DND-41 (cell line): ENCODE measurements at regions not wholly inside any gene's neighbourhood (a gene's known extent, or its start where the extent isn't known, plus 50 kb on each side); places are given as distances from the start of the nearest gene placed in this dataset.

Source experiments
- ATAC-seq: fragments of 200-7000 bp; cut with Tn5 transposase; 3 replicates; pipeline ENCODE4 v1.9.1; 2021; ENCODE audit warnings: low read depth; ENCODE audit not compliant: insufficient read depth
- DNase-seq: peaks from one replicate; pipeline ENCODE4 v3.0.0-alpha.2; 2020
- H2AFZ ChIP-seq: 2 replicates; pipeline ENCODE4 v1.6.0; 2012; ENCODE audit warnings: low read depth, low read length
- H3K27ac ChIP-seq: 2 replicates; pipeline ENCODE4 v1.5.1; 2012; ENCODE audit warnings: low read length, inconsistent platforms
- H3K27me3 ChIP-seq: fragments of 200-600 bp; sonication (generic); 2 replicates; pipeline ENCODE4 v1.6.0; 2012; ENCODE audit warnings: low read length, mild to moderate bottlenecking, inconsistent platforms; ENCODE audit not compliant: insufficient read depth, poor library complexity
- H3K36me3 ChIP-seq: 2 replicates; pipeline ENCODE4 v1.5.1; 2012; ENCODE audit warnings: low read length, inconsistent platforms; ENCODE audit not compliant: insufficient read depth
- H3K4me1 ChIP-seq: 2 replicates; pipeline ENCODE4 v1.5.1; 2012; ENCODE audit warnings: mild to moderate bottlenecking, low read length; ENCODE audit not compliant: insufficient read depth
- H3K4me2 ChIP-seq: 2 replicates; pipeline ENCODE4 v1.6.0; 2012; ENCODE audit warnings: mild to moderate bottlenecking, moderate library complexity, low read length, inconsistent platforms; ENCODE audit not compliant: insufficient read depth
- H3K4me3 ChIP-seq, 2 experiments: fragments of 200-600 bp in 1 of 2; shearing (Covaris generic) in 1 of 2; 2 replicates each; pipeline ENCODE4 v1.5.1; 2012 to 2016; ENCODE audit warnings: inconsistent platforms in 2 of 2, low read length in 2 of 2, mild to moderate bottlenecking in 2 of 2, low read depth in 1 of 2, moderate library complexity in 1 of 2
- H3K79me2 ChIP-seq: 2 replicates; pipeline ENCODE4 v1.6.0; 2012; ENCODE audit warnings: low read length, inconsistent platforms; ENCODE audit not compliant: insufficient read depth
- H3K9ac ChIP-seq: 2 replicates; pipeline ENCODE4 v1.6.0; 2012; ENCODE audit warnings: low read depth, mild to moderate bottlenecking, inconsistent platforms, low read length, moderate library complexity
- H3K9me3 ChIP-seq: 2 replicates; pipeline ENCODE4 v1.5.1; 2012; ENCODE audit warnings: low read length, moderate library complexity, mild to moderate bottlenecking, inconsistent platforms; ENCODE audit not compliant: insufficient read depth, severe bottlenecking
- H4K20me1 ChIP-seq: 2 replicates; pipeline ENCODE4 v1.6.0; 2012; ENCODE audit warnings: low read length; ENCODE audit not compliant: insufficient read depth
- CTCF ChIP-seq: IDR thresholded peaks from 2 replicates; pipeline ENCODE4 v1.5.1; 2012; ENCODE audit warnings: borderline replicate concordance, low read length, moderate library complexity, mild to moderate bottlenecking; ENCODE audit not compliant: poor library complexity, severe bottlenecking; ENCODE audit errors: extremely low read depth
- EZH2 ChIP-seq: IDR thresholded peaks from 3 replicates; pipeline ENCODE4 v1.6.1; 2012; ENCODE audit warnings: borderline replicate concordance, low read depth, mild to moderate bottlenecking, moderate library complexity, low read length, inconsistent platforms; ENCODE audit not compliant: severe bottlenecking

DNA sequence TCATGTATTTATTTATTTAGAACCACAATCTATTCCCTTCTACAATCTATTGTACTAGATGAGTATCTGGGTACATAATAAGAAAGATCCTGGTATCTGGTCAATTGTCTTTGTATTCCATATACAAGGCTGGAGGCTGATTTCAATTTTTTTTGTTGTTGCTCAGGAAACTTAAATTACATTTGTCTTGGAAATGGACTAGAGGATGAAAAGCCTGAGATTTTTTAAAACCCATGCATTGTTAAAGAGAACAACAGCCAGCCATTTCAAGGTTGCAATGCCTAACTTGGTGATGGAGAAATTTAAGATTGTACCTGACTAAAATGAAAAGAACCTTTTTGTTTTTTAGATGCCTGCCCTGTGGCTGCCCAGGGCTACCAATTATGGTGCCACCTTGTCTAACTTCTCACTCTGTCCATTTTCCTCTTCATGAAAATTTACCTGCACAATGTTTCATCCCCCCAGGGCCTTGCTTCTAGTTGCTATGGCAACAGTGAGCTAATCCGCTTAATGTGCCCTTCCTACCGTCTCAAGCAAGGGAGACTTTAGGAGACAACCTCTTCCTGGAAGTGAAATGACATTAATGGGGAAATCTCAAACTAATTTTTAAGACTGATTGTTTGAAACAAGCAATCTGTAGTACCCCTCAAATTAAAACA lies 203.7 kb upstream of the PHYHIPL start:
- Histone ChIP-seq H3K9me3 (no peaks in the 10 kb centered on the region), H3K27me3 (no peaks in the 10 kb centered on the region), H2AFZ (no peak overlapping the region), H3K4me2 (no peak overlapping the region), H3K79me2 (no peaks in the 10 kb centered on the region), H3K27ac (no peak overlapping the region), H3K4me3 (no peak overlapping the region), H3K36me3 (no peaks in the 10 kb centered on the region), H3K9ac (no peak overlapping the region), H4K20me1 (no peaks in the 10 kb centered on the region), H3K4me1 (no peaks in the 10 kb centered on the region)
- ATAC-seq = no peak
- TF ChIP-seq EZH2 (no peak), CTCF (no peak)
- no peak for DNase-seq

DNA sequence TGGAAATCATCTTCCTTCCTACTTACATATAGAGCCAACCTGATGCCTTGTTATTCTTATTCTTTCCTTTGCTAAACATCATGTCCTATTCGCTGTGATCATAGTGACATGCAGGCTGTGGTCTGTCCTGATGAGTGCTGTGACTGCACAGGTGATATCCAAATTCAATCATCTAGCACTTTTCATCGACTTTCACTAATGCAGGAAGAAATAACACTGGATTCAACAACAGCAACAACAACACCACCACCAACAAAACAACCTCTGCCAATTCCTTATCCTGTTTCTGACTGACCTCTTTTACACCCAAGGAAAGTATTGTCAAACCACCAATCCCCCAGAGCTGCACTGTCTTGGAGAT lies 203.2 kb upstream of the PHYHIPL start:
- H4K20me1 ChIP-seq = no peaks in the 10 kb centered on the region
- DNase-seq (no peak), ATAC-seq (no peak)
- no peak for TF ChIP-seq CTCF
- TF ChIP-seq EZH2 = no peak
- H3K9ac ChIP-seq = no peak overlapping the region
- H3K4me1 ChIP-seq = no peaks in the 10 kb centered on the region
- H3K36me3 ChIP-seq = no peaks in the 10 kb centered on the region
- no peaks in the 10 kb centered on the region for H3K27me3 ChIP-seq
- H2AFZ ChIP-seq = no peak overlapping the region
- H3K79me2 ChIP-seq = no peaks in the 10 kb centered on the region
- no peak overlapping the region for H3K4me3 ChIP-seq
- no peak overlapping the region for H3K4me2 ChIP-seq
- H3K27ac ChIP-seq = no peak overlapping the region
- no peaks in the 10 kb centered on the region for H3K9me3 ChIP-seq

- Histone ChIP-seq H3K9ac (no peak overlapping the region), H2AFZ (no peak overlapping the region), H3K9me3 (no peaks in the 10 kb centered on the region), H4K20me1 (no peaks in the 10 kb centered on the region), H3K27ac (no peak overlapping the region), H3K36me3 (no peaks in the 10 kb centered on the region), H3K4me3 (no peak overlapping the region), H3K27me3 (no peaks in the 10 kb centered on the region), H3K4me2 (no peak overlapping the region), H3K4me1 (no peaks in the 10 kb centered on the region), H3K79me2 (no peaks in the 10 kb centered on the region)
- ATAC-seq (no peak), DNase-seq (no peak)
- TF ChIP-seq CTCF (no peak), EZH2 (no peak)
Measured at GRCh38 chr10:58976254-58976653, 200.2 kb upstream of the PHYHIPL start.
